C4-2B (cell line): ENCODE measurements at regions not wholly inside any gene's neighbourhood (a gene's known extent, or its start where the extent isn't known, plus 50 kb on each side); places are given as distances from the start of the nearest gene placed in this dataset.

Experiments used
- H3K27ac ChIP-seq: fragments of 450-650 bp; 2 replicates; pipeline ENCODE4 v1.5.1; 2017
- CTCF ChIP-seq: fragments of 450-650 bp; conservative IDR thresholded peaks from 2 replicates; pipeline ENCODE4 v1.5.1; 2017; ENCODE audit warnings: mild to moderate bottlenecking
- ZFX ChIP-seq: fragments of 450-650 bp; IDR thresholded peaks from 2 replicates; pipeline ENCODE4 v1.6.1; 2017

- TF ChIP-seq CTCF (no peak), ZFX (no peak)
- H3K27ac ChIP-seq, result no peak overlapping the region
Observed at GRCh38 chr3:53957831-53958230, 66.2 kb upstream of the SELENOK start.

GRCh38 chr3:53956586-53956985 is 64.9 kb upstream of the SELENOK start:
- TF ChIP-seq CTCF (no peak), ZFX (no peak)
- H3K27ac ChIP-seq, result no peak overlapping the region

- no peak for TF ChIP-seq ZFX
- no peak for TF ChIP-seq CTCF
- no peak overlapping the region for H3K27ac ChIP-seq
Observed at GRCh38 chr3:53949541-53949940, 57.9 kb upstream of the SELENOK start.

- no peak overlapping the region for H3K27ac ChIP-seq
- TF ChIP-seq ZFX (no peak), CTCF (no peak)
Observed at GRCh38 chr3:53948174-53948573, 56.5 kb upstream of the SELENOK start.

GRCh38 chr3:53944028-53944427 is 52.4 kb upstream of the SELENOK start:
- H3K27ac ChIP-seq, result no peak overlapping the region
- no peak for TF ChIP-seq ZFX
- TF ChIP-seq CTCF, result no peak

- TF ChIP-seq CTCF, result peak; percentile 27
- no peak for TF ChIP-seq ZFX
Observed at GRCh38 chr3:53941950-53942349, 50.3 kb upstream of the SELENOK start.

More at GRCh38 chr3:53941950-53942349, 50.3 kb upstream of the SELENOK start:
- no peak overlapping the region for H3K27ac ChIP-seq
